Hematopoietic multipotent progenitor cell treated with erythropoietin and hydrocortisone succinate and interleukin-3 and kit ligand, for 6 days (in vitro differentiated cells): ENCODE measurements at regions not wholly inside any gene's neighbourhood (a gene's known extent, or its start where the extent isn't known, plus 50 kb on each side); places are given as distances from the start of the nearest gene placed in this dataset.
"Not testable (repeated sequence)": the region's sequence is repeated elsewhere in the genome, so short reads cannot be mapped to it uniquely, and the experiment has no call there.

ENCODE experiments used
- DNase-seq: peaks from one replicate; pipeline ENCODE4 v3.0.0-alpha.2; 2015

- DNase-seq = no peak
Observed at GRCh38 chr4:31023109-31023508, 302.9 kb downstream of the PCDH7 start.

- DNase-seq = no peak
Observed at GRCh38 chr4:31023742-31024141, 303.6 kb downstream of the PCDH7 start.

- not testable (repeated sequence) for DNase-seq
Observed at GRCh38 chr4:31024781-31025180, 304.6 kb downstream of the PCDH7 start.

GRCh38 chr4:31026256-31026655 lies 306.1 kb downstream of the PCDH7 start:
- DNase-seq = no peak

GRCh38 chr4:31034550-31034949 lies 314.4 kb downstream of the PCDH7 start:
- no peak for DNase-seq

- no peak for DNase-seq
Observed at GRCh38 chr4:31035761-31036160, 315.6 kb downstream of the PCDH7 start.

GRCh38 chr4:31037703-31038102 lies 317.5 kb downstream of the PCDH7 start:
- no peak for DNase-seq

- DNase-seq = no peak
Observed at GRCh38 chr4:31039382-31039781, 319.2 kb downstream of the PCDH7 start.

- no peak for DNase-seq
Observed at GRCh38 chr4:31040106-31040505, 319.9 kb downstream of the PCDH7 start.

GRCh38 chr4:31041385-31041784 lies 321.2 kb downstream of the PCDH7 start:
- no peak for DNase-seq

- DNase-seq = no peak
Observed at GRCh38 chr4:31041853-31042252, 321.7 kb downstream of the PCDH7 start.

GRCh38 chr4:31043382-31044062 lies 323.4 kb downstream of the PCDH7 start:
- DNase-seq = no peak

- no peak for DNase-seq
Observed at GRCh38 chr4:31045151-31045550, 325.0 kb downstream of the PCDH7 start.

GRCh38 chr4:31045724-31046318 lies 325.7 kb downstream of the PCDH7 start:
- peak; percentile 21 for DNase-seq

- DNase-seq = no peak
Observed at GRCh38 chr4:31051151-31051550, 331.0 kb downstream of the PCDH7 start.

- no peak for DNase-seq
Observed at GRCh38 chr4:31051565-31051964, 331.4 kb downstream of the PCDH7 start.

GRCh38 chr4:31052519-31052918 lies 332.4 kb downstream of the PCDH7 start:
- DNase-seq = no peak

GRCh38 chr4:31053451-31053850 lies 333.3 kb downstream of the PCDH7 start:
- no peak for DNase-seq

- no peak for DNase-seq
Observed at GRCh38 chr4:31054295-31054694, 334.1 kb downstream of the PCDH7 start.

GRCh38 chr4:31058656-31059055 lies 338.5 kb downstream of the PCDH7 start:
- no peak for DNase-seq

GRCh38 chr4:31059753-31060522 lies 339.8 kb downstream of the PCDH7 start:
- no peak for DNase-seq

- no peak for DNase-seq
Observed at GRCh38 chr4:31065086-31065485, 344.9 kb downstream of the PCDH7 start.

- no peak for DNase-seq
Observed at GRCh38 chr4:31068257-31069075, 348.3 kb downstream of the PCDH7 start.
